GM21576 (cell line): ENCODE measurements at regions not wholly inside any gene's neighbourhood (a gene's known extent, or its start where the extent isn't known, plus 50 kb on each side); places are given as distances from the start of the nearest gene placed in this dataset.
"Not testable (repeated sequence)": the region's sequence is repeated elsewhere in the genome, so short reads cannot be mapped to it uniquely, and the experiment has no call there.

ENCODE experiments used
- ATAC-seq: cut with Tn5 transposase; IDR thresholded peaks from one replicate; pipeline ENCODE4 v1.9.1; 2021; ENCODE audit warnings: mild to moderate bottlenecking, moderate library complexity; ENCODE audit not compliant: unreplicated experiment

DNA sequence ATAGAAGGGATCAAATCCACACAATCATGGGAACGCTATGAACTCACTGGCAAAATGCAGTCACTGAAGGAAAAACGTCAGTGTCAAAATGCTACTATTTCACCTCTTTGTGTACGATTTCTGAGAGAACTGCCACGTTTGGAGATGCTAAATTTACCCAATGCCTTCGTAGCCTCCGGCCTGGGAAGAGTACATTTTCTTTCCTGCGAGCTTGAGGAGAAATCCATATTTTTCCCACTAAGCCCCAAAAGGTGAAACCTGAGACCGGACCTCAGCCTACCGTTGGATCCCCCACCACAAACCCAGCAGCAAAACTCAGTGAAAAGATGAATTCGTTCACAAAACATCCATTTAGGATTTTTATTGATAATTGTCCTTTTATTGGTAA, 131.7 kb downstream of the GPX5 start:
- no peak for ATAC-seq

DNA sequence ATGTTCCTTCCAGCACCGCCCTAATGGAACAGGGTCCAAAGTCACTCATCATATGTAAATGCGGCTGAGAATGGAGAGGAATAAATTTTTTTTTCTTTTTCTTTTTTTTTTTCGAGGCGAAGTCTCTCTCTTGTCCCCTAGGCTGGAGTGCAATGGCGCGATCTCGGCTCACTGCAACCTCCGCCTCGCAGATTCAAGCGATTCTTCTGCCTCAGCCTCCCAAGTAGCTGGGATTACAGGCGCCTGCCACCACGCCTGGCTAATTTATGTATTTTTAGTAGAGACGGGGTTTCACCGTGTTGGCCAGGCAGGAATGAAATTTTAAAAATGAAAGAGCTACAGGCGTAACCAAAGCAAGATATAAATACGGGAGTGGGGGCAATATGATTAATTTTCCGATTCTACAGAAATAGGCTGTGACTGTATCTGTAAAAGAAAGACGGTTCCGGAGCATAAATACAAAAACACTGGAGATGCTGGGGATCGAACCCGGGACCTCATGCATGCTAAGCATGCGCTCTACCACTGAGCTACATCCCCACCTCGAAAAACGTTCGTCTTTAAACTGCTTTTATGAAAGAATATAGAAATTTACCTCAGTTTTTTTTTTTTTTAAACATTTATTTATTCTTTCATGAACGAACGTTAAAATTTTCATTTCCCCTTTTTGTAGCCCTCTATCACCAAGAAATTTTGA, 132.2 kb downstream of the GPX5 start:
- ATAC-seq, result no peak

DNA sequence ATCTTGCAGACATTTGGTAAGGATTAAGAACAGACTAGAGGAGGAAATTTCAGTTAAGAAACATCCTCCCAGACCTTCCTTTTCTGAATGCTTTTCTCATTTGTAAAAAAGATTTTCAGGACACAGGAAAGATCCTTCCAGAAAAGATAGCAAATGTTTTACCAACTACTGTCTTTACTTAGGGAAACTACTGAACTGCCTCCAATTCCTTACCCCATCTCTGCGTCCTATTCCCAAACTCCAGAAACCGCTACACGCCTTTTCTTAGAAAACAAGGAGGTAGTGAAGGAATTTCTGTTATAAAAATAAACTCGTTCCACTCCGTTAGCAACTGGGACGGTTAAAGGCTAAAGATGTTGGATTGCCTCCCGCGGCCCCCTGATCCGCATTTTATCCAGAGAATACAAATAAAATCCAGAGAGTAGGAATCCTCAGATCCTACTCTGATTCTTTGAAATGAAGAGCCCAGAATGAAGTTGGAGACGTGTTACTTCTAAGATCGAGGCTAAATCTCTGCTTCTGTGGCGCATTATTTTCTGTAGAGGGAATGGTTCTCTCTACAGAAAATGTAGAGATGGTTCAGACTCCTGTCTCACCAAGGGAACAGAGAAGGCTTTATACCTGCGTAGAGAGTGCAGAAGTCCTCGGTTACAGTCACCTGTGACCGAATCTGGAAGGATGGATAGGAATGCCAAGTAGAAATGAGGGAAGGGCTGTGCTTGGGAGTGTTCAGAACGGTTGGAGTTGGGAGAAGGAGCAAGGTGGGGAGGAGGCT, 133.0 kb downstream of the GPX5 start:
- ATAC-seq, result no peak

DNA sequence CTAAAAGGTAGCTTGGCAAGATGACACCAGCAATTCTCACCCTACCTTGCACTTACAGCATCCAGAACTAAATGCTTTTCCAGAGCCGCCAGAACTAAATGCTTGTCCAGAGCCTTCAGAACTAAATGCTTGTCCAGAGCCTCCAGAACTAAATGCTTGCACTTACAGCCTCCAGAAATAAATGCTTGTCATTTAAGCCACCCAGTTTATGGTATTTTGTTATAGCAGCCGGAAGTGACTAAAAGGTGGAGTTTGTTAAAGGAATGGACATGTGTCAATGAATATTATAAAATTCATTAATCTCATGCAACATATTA, 133.5 kb downstream of the GPX5 start:
- ATAC-seq, result no peak

DNA sequence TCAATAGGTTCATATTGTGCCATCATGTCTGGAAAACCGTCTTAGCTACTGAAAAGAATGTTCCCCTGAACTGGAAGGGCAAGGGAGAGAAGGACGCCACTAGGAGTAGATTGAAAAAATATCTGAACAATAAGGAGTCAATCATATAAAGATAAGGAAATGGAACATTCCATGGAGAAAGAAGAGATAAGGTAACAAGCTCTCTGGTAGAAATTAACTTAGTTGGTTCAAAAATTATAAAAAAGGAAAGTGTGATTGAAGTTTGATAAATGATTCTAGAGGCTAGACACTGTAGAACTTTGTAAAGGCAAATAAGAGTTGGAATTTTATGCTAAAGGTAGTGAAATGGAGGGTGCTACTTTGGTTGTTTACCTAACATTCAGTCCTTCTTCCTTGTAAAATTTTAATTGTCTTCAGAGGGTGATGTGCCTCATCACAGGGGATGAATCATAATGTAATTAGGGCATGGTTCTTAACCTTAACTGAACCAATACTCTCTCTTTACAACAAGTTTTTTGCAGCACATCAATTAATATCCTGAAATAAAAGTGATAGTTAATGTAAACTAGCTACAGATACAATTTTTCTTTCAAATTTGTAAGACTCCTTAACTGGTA, 135.5 kb downstream of the GPX5 start:
- no peak for ATAC-seq

DNA sequence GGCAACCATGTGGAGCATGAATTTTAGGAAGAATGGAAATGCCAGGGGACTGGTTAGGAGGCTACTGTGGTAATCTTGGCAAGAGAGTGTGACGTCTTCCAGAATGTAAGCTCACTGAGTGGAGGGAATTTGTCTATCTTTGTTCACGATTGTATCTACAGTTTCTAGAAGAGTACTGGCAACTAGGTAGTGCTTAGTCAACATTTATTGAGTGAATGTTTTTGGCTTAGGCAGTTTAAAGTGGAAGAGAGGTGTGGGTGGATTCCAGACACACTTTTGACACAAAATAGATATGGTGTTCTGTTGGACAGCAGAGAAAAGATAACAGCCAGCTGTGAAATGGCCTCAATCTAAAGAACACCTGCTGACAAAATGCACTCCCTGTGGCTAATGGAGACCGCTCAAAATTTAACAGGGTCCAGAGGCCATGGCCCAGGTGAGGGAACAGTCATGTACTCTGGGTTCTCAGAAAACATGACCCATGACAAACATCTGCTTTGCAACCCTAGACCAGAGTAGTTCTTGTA, 139.3 kb downstream of the GPX5 start:
- ATAC-seq, result no peak

DNA sequence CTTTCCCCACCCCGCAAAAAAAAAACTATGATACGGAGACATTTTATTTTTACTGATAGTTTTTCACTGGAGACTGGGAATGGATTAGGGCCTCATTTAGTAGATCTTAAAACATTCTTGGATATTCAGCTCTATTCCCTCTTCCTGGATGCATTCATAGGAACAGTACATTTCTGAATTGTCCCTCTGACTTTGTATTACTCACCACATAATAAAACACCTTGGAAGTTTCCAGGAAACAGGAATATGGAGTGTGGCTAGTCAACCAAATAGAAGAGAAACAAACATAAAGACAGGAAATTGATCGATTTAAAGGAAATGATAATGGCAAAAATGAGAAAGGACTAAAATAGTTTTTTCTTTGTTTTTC, 147.7 kb downstream of the GPX5 start:
- no peak for ATAC-seq

DNA sequence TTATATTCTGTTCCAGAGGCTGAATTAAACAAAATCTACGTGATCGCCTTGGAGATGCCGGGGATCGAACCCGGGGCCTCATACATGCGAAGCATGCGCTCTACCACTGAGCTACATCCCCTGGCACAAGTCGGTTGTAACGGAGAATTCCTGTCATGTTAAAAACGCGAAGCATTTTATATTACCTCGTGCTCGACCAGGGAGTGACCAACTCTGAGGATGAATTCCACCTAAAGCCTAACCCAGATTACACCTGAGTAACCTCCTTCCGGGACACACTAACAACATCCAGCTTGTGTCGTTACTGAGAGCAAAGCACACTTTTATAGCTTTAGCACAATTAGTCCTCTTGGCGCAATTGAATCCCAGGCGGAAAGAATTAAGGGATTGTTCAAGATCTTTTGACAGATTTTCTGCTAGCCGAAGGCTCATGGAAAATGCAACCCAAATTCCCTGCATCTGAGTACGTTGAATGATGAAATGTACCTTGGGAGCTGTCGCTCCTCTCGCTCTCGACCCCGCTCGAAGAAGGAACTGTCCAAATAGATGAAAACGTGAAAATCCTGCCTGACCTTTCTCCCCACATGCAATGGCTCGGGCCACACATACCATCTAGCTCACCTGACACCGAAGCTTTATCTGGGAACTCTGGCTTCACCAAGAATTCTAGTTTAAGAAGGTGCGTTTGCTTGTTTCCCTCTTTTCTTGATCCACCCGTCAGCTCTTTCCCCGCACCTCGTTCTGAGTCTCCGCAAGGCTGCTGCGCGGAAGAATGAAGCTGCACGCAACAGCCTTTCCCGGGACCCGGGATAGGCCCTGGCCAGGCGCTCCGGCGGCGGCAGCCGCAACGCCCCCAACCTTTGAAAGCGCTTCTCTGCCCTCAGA, 148.3 kb downstream of the GPX5 start:
- no peak for ATAC-seq

DNA sequence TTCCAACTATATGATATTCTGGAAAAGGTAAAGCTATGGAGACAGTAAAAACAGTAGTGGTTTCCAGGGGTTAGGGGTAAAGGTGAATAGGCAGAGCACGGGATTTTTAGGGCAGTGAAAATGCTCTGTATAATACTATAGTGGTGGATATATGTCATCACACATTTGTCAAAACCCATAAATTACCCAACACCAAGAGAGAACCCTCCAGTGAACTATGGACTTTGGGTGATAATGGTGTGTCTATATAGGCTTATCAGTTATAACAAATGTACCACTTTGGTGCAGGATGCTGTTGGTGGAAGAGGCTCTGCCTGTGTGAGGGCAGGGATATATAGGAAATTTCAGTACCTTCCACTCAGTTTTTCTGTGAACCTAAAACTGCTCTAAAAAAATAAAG, 149.9 kb downstream of the GPX5 start:
- ATAC-seq, result no peak

DNA sequence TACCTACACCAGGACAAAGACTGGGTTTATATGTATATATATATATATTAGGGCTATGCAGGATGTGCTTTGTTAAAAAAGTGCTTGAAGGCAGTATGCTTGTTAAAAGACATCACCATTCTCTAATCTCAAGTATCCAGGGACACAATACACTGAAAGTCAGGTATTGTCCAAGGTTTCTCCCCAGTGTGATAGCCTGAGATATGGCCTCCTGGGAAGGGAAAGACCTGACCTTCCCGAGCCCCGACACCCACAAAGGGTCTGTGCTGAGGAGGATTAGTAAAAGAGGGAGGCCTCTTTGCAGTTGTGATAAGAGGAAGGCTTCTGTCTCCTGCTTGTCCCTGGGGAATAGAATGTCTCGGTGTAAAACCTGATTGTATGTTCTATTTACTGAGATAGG, 156.9 kb downstream of the GPX5 start:
- no peak for ATAC-seq

DNA sequence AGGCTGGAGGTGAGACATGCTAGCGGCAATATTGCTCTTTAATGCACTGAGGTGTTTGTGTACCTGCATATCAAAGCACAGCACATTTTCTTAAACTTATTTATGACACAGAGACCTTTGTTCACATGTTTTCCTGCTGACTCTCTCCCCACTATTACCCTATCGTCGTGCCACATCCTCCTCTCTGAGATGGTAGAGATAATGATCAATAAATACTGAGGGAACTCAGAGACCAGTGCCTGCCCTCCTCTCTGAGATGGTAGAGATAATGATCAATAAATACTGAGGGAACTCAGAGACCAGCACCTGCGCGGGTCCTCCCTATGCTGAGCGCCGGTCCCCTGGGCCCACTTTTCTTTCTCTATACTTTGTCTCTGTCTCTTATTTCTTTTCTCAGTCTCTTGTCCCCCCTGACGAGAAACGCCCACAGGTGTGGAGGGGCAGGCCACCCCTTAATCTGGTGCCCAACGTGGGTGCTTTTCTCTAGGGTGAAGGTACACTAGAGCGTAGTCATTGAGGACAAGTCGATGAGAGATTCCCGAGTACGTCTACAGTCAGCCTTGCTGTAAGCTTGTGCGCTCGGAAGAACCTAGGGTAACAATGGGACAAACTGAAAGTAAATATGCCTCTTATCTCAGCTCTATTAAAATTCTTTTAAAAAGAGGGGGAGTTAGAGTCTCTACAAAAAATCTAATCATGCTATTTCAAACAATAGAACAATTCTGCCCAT, 157.4 kb downstream of the GPX5 start:
- ATAC-seq, result not testable (repeated sequence)

DNA sequence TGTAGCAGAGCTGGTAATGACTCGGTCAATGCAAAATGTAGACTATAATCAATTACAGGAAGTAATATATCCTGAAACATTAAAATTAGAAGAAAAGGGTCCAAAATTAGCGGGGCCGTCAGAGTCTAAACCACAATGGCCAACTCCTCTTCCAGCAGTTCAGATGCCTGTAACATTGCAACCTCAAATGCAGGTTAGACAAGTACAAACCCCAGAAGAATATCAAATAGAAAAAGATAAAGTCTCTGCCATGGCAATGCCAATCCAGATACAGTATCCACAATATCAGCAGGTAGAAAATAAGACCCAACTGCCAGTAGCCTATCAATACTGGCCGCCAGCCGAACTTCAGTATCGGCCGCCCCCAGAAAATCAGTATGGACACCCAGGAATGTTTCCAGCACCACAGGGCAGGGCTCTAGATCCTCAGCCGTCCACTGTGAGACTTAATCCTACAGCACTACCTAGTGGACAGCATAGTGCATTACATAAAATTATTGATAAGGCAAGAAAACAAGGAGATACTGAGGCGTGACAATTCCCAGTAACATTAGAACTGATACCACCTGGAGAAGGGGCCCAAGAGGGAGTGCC, 158.4 kb downstream of the GPX5 start:
- ATAC-seq, result no peak

DNA sequence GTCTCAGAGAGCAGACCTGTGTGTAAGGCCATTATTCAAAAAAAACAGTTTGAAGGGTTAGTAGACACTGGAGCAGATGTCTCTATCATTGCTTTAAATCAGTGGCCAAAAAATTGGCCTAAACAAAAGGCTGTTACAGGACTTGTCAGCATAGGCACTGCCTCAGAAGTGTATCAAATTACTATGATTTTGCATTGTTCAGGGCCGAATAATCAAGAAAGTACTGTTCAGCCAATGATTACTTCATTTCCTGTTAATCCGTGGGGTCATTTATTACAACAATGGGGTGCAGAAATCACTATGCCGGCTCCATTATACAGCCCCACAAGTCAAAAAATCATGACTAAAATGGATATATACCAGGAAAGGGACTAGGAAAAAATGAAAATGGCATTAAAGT, 160.3 kb downstream of the GPX5 start:
- not testable (repeated sequence) for ATAC-seq

DNA sequence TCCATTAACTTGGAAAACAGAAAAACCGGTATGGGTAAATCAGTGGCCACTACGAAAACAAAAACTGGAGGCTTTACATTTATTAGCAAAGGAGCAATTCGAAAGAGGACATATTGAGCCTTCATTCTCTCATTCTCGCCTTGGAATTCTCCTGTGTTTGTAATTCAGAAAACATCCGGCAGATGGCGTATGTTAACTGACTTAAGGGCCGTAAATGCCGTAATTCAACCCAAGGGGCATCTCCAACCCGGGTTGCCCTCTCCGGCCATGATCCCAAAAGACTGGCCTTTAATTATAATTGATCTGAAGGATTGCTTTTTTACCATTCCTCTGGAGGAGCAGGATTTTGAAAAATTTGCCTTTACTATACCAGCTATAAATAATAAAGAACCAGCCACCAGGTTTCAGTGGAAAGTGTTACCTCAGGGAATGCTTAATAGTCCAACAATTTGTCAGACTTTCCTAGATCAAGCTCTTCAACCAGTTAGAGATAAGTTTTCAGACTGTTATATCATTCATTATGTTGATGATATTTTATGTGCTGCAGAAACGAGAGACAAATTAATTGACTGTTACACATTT, 160.9 kb downstream of the GPX5 start:
- not testable (repeated sequence) for ATAC-seq

DNA sequence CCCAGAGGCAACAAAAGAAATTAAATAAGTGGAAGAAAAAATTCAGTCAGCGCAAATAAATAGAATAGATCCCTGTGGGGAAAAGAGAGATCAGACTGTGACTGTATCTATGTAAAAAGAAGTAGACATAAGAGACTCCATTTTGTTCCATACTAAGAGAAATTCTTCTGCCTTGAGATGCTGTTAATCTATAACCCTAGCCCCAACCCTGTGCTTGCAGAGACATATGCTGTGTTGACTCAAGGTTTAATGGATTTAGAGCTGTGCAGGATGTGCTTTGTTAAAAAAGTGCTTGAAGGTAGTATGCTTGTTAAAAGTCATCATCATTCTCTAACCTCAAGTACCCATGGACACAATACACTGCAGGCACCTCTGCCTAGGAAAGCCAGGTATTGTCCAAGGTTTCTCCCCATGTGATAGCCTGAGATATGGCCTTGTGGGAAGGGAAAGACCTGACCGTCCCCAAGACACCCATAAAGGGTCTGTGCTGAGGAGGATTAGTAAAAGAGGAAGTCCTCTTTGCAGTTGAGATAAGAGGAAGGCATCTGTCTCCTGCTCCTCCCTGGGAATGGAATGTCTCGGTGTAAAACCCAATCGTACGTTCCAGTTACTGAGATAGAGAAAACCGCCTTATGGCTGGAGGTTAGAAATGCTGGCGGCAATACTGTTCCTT, 161.8 kb downstream of the GPX5 start:
- ATAC-seq, result not testable (repeated sequence)

DNA sequence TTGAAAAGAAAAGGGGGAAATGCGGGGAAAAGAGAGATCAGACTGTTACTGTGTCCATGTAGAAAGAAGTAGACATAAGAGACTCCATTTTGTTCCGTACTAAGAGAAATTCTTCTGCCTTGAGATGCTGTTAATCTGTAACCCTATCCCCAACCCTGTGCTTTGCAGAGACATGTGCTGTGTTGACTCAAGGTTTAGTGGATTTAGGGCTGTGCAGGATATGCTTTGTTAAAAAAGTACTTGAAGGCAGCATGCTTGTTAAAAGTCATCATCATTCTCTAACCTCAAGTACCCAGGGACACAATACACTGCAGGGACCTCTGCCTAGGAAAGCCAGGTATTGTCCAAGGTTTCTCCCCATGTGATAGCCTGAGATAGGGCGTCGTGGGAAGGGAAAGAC, 166.3 kb downstream of the GPX5 start:
- ATAC-seq, result not testable (repeated sequence)

DNA sequence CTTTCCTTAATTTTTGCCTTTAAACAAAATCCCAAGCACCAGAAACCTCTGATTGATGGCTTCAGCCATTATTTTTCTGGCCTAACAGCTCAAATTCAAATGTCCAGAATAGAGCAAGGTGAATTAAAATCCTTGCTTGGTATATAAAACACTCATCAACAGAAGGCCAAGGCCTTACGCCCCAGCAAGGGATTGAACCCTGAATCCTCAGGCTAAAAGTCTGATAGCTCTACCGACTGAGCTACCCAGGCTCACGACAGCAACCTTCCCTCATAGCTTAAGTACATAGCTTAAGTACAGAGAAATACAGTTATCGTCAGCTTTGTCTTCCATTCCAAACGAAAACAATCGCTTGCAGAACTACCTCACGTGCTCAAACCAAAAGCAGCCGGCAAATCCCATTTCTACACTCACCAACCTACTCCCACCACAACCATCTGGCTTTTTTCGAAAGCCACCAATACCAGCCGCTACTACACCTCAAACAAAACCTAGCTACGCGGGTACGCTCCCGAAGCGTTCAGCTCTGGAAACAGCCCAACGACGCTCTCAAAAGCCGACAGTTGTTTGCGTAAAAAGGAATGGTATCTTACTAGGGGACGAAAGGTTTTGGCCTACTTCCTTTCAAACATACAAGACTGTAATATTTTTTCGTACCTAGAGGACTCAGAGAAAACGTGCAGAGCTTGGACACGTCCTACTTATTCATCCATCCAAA, 167.5 kb downstream of the GPX5 start:
- ATAC-seq, result no peak

DNA sequence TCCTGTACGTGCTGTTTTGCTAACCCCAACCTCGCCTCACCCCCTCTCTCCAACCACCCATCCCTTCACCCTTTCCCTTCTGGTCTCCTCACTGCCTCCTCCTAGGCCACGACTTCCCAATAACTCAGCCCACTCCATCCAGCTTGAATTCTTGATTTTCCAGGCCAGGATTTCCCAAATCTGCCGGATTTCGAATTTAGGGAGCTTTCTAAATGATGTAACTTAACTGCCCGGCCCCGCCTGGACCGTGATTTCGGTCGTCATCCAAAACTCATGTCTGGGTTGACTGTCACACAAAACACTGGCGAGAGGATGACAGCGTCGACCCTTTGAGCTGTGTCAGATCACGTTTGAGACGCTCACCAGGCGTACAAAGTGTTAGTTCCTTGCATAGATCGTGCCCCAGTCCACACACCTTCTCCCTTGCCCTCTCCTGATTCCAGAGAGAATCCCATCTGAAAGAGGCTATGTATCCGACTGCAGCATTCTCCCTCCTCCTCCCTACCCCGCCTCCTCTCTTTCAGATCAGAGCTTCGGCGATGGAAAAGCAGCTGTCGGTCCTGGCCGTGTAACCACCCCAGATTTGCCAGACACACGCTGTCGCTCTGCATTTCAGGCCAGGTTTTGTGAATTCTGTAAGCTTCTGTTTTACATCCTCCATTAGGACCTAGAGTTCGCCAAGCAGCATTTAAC, 168.2 kb downstream of the GPX5 start:
- ATAC-seq, result no peak
